LHCN-M2 (cell line): ENCODE measurements at regions not wholly inside any gene's neighbourhood (a gene's known extent, or its start where the extent isn't known, plus 50 kb on each side); places are given as distances from the start of the nearest gene placed in this dataset.
"Not testable (repeated sequence)": the region's sequence is repeated elsewhere in the genome, so short reads cannot be mapped to it uniquely, and the experiment has no call there.

Experiments used
- DNase-seq: peaks from one replicate; pipeline ENCODE4 v3.0.0-alpha.2; 2012; ENCODE audit warnings: low read depth

DNA sequence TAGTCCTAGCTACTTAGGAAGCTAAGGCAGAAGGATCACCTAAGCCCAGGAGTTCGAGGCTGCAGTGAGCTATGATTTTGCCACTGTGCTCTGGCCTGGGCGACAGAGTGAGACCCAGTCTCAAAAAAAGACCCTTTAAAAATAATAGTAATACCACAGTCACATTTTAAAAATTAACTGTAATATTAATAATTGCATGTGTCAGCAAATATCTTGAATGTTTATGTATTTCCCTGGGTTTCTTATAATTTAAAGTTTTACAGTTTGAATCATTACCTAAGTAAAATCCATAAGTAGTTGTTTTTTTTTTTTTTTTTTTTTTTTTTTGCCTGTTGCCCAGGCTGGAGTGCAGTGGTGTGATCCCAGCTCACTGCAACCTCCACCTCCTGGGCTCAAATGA lies 69.2 kb downstream of the LYZL2 start:
- no peak for DNase-seq

- DNase-seq = no peak
These were observed 70.4 kb downstream of the LYZL2 start for GRCh38 chr10:30559180-30559579.

GRCh38 chr10:30558411-30558810 lies 71.1 kb downstream of the LYZL2 start:
- DNase-seq = no peak

- no peak for DNase-seq
These were observed 71.7 kb downstream of the LYZL2 start for GRCh38 chr10:30557884-30558283.

DNA sequence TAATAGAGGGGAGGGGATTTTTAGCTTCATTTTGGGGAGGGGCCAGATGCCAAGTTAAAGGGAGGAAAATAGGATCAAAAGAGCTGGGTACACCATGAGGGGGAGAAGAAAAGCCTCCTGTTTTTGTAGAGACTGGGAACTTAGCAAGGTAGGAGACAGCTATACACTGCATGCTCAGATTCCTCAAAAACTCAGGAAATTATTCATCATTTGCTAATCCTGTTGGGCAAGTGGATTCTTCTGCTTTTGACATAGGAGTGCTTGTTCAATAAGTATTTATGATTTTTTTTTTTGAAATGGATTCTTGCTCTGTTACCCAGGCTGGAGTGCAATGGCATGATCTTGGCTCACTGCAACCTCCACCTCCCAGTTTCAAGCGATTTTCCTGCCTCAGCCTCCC lies 73.4 kb downstream of the LYZL2 start:
- no peak for DNase-seq

- DNase-seq = no peak
These were observed 74.1 kb downstream of the LYZL2 start for GRCh38 chr10:30555465-30555864.

DNA sequence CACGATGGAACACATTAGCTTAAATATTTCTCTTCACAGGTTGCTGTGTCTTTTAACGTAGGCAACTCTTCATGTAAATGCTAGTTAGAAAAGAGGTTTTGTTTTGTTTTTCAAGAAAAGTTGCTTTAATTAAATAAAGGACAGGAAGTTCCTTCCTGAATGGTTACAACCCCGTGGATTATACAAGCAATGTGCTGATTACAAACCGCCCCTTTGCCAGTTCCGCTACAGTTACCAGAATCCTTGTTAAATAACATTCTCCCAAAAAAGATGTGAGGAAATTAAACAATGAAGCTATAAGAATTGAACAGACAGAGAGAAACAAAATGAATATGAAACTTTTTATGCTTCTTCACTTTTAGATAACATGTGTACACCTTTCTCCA lies 75.1 kb downstream of the LYZL2 start:
- DNase-seq = no peak

GRCh38 chr10:30553626-30554439 lies 75.7 kb downstream of the LYZL2 start:
- peak; percentile 13 for DNase-seq

DNA sequence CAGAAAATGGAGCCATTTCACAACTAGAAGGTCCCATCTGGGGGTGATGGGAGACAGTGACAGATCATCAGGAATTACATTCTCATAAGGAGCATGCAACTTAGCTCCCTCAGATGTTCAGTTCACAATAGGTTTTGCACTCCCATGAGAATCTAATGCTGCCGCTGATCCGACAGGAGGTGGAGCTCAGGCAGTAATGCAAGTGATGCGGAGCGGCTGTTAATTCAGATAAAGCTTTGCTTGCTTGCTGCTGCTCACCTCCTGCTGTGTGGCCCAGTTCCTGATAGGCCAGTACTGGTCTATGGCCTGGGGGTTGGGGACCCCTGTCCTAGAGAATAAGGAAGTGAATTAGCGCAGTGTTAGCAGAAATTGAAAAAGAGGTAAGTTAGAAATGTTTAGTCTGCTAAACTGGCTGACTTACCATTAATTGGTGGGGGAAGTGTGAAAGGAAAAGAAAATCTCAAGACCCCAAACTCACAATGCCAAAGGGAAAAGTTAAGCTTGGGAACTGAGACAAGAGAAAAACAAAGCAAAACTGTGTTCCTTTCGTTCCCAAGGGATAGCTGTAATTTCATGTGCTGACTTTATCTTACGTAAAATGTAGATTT lies 76.4 kb downstream of the LYZL2 start:
- DNase-seq = no peak

GRCh38 chr10:30550967-30551815 lies 78.4 kb downstream of the LYZL2 start:
- no peak for DNase-seq

- DNase-seq = not testable (repeated sequence)
These were observed 80.3 kb downstream of the LYZL2 start for GRCh38 chr10:30549134-30549687.

GRCh38 chr10:30546511-30546910 lies 83.0 kb downstream of the LYZL2 start:
- DNase-seq = no peak

- DNase-seq = no peak
These were observed 86.7 kb downstream of the LYZL2 start for GRCh38 chr10:30542895-30543288.

GRCh38 chr10:30542001-30542894 lies 87.3 kb downstream of the LYZL2 start:
- no peak for DNase-seq

GRCh38 chr10:30540276-30540675 lies 89.3 kb downstream of the LYZL2 start:
- DNase-seq = no peak

- DNase-seq = peak; percentile 44
These were observed 91.5 kb downstream of the LYZL2 start for GRCh38 chr10:30538086-30538485.

DNA sequence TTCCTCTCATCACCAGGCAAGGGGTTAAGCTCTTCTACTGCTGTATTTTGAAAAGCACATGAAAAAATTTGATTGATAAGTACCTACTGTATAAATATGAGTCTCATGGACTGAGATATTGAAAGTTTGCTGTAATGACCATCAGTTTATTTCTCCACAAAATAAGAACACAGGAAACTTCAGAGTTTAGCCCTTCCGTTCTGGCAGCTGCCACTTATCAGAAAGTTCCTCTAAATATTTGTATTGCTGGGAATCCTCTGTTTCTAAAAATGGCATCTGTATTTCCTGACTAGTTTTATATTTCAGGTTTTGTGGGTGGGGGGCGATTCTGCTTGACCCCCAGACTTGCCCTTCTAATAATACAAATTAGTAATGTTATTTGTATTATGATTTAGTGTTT lies 92.0 kb downstream of the LYZL2 start:
- no peak for DNase-seq

- not testable (repeated sequence) for DNase-seq
These were observed 92.4 kb downstream of the LYZL2 start for GRCh38 chr10:30537158-30537557.

GRCh38 chr10:30536578-30536977 lies 93.0 kb downstream of the LYZL2 start:
- DNase-seq = no peak

- no peak for DNase-seq
These were observed 93.9 kb downstream of the LYZL2 start for GRCh38 chr10:30535677-30536076.
